Sigmoid colon (tissue), 3 donors: ENCODE measurements at regions not wholly inside any gene's neighbourhood (a gene's known extent, or its start where the extent isn't known, plus 50 kb on each side); places are given as distances from the start of the nearest gene placed in this dataset.

Experiments
- POLR2A ChIP-seq, 2 donors: fragments of 450-650 bp; IDR thresholded peaks; one replicate each; pipeline ENCODE4 v1.6.1; 2016; ENCODE audit warnings: antibody characterized with exemption in 2 of 2, mild to moderate bottlenecking in 2 of 2, moderate library complexity in 2 of 2
- TF ChIP-seq, protein P1 (sequence below), 4 experiments: fragments of 450-650 bp in 3 of 4; fragments of 200-600 bp in 1 of 4; IDR thresholded peaks; one replicate each; pipeline ENCODE4 v1.5.1; 2016 to 2019; ENCODE audit warnings: antibody characterized with exemption in 4 of 4, mild to moderate bottlenecking in 3 of 4, moderate library complexity in 2 of 4

DNA sequence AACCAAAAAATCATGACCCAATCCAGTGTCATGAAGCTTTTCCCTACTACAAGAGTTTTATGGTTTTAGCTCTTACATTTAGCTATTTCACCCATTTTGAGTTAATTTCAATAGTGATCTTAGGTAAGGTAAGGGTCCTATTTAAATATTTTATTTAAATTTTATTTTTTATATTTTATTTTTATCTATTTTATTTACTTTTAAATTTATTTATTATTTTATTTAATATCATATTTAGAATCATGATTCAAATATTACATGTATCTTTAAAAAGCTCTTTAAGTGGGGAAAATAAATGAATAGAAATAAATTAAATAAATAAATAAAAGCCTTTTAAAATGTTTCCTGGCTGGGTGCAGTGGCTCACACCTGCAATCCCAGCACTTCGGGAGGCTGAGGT is 276.0 kb downstream of the SKIDA1 start:
- TF ChIP-seq, protein P1, sequence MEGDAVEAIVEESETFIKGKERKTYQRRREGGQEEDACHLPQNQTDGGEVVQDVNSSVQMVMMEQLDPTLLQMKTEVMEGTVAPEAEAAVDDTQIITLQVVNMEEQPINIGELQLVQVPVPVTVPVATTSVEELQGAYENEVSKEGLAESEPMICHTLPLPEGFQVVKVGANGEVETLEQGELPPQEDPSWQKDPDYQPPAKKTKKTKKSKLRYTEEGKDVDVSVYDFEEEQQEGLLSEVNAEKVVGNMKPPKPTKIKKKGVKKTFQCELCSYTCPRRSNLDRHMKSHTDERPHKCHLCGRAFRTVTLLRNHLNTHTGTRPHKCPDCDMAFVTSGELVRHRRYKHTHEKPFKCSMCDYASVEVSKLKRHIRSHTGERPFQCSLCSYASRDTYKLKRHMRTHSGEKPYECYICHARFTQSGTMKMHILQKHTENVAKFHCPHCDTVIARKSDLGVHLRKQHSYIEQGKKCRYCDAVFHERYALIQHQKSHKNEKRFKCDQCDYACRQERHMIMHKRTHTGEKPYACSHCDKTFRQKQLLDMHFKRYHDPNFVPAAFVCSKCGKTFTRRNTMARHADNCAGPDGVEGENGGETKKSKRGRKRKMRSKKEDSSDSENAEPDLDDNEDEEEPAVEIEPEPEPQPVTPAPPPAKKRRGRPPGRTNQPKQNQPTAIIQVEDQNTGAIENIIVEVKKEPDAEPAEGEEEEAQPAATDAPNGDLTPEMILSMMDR (IDR thresholded peaks at IDR 0.05), result no peak
- no peak for TF ChIP-seq POLR2A (IDR thresholded peaks at IDR 0.05)
